ENCODE measurements at regions not wholly inside any gene's neighbourhood (a gene's known extent, or its start where the extent isn't known, plus 50 kb on each side); places are given as distances from the start of the nearest gene placed in this dataset.

GRCh38 chr12:124442772-124443445 is 124.5 kb downstream of the NCOR2 start:
- DNase-seq = no peak

GRCh38 chr12:124442281-124442680 is 125.1 kb downstream of the NCOR2 start:
- no peak for DNase-seq

DNA sequence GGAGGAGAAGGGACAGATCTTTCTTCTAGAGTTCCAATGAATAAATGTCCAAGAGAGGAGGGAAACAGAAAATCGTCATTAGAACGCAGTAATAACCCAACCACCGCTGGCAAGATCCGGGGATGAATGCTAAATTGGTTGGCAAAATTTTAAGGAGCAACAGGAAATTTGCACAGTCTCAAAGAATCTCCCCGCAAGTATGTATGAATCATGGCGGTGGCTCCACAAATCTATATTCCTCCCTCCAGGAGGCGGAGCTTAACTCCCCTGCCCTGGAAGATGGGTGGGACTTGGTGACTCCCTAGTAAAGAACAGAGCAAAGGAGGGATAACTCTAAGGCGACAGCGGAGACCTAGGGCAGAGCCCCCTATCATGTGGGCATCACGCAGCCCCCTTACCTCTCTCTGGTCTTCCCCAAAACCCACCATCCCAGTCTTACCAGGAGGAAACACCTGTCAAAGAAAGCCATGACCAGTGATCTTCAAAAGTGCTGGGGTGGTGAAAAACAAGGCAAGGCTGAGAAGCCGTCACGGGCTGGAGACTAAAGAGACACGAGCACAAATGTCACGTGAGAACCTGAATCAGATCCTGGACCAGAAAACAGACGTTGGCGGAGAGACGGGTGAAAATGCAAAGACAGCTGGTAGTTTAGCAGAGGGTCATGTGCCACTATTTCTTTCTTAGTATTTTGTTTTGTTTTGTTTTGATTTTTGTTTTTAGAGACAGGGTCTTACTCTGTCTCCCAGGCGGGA is 125.8 kb downstream of the NCOR2 start:
- DNase-seq = peak; percentile 94

GRCh38 chr12:124440841-124441381 is 126.5 kb downstream of the NCOR2 start:
- DNase-seq = no peak

GRCh38 chr12:124440031-124440626 is 127.3 kb downstream of the NCOR2 start:
- DNase-seq = no peak

DNA sequence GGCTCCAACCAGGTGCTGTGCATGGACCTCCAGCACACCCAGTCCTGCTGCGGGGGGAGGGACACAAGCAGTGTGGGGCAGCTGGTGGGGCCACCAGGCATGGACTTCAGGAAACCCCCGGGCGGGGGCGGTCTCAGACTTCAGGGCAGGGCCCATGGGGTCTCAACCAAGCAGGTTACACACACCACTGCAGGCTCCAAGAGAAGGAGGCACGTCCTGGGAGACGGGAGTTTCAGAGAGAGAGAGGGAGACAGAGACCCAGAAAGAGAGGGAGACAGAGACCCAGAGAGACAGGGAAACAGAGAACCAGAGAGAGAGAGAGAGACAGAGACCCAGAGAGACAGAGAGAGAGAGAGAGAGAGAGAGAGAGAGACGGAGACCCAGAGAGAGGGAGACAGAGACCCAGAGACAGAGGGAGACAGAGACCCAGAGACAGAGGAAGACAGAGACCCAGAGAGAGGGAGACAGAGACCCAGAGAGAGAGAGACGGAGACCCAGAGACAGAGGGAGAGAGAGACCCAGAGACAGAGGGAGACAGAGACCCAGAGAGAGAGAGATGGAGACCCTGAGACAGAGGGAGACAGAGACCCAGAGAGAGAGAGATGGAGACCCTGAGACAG is 128.9 kb downstream of the NCOR2 start:
- no peak for DNase-seq

- no peak for DNase-seq
Observed at GRCh38 chr12:124437617-124438436, 129.6 kb downstream of the NCOR2 start.

DNA sequence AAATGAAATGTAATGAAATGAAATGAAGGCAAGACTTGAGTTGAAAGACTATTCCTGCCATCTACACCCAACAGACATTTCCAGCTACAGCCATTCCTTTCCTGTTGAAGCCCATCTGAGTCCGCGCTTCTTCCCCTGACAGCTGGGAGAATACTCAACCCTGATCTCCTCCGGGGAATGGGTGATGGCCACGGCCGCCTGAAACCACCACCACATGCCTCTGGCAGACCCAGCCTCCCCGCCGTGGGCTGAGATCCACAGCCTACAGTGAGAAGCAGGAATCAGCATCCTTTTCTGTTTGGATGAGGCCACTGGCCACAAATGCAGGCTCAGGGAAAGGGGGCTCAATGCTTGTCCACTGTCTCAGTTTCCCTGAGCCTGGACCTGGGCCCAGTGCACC is 130.3 kb downstream of the NCOR2 start:
- DNase-seq = no peak

DNA sequence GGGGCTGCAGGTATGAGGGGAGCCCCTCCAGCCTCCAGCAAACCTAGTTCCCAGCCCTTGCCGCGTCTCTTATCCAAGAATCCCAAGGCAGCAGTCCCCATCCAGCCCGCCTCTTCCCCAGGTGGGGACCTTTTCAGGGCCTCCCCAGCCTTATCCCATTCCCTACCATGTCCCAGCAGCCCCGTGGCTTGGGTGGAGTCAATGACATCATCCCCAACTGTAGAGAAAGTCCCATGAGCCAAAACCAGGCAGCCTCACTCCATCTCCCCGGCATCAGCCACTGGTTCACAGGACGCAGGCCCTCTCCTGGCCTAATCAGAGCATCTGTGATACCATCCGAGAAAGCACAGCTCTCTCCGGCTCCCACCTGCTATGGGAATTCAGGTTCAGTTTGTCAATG is 131.0 kb downstream of the NCOR2 start:
- no peak for DNase-seq

DNA sequence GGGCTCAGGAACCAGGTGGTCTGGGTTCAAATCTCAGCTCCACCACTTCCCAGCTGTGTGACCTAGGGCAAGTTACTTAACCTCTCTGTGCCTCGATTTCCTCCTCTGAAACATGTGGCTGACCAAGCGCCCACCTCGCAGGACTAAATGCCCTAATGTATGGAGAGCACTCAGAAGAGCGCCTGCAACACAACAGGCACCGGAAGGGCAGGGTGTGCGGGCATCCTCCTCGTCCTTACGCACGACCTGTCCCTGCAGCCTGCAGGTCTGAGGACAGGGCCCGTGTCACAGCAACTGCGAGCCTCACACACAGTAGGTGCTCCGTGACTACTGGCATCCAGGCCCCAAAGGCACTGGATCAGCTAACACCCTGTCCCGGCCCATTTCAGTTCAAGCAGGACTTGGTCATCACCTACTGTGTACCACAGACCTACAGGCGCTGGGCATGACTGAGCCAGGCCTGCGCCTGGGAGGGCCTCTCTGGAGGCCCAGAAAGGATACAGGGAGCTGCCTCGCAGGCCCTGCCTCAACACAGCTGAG is 131.5 kb downstream of the NCOR2 start:
- no peak for DNase-seq

- no peak for DNase-seq
Observed at GRCh38 chr12:124434951-124435805, 132.2 kb downstream of the NCOR2 start.

DNA sequence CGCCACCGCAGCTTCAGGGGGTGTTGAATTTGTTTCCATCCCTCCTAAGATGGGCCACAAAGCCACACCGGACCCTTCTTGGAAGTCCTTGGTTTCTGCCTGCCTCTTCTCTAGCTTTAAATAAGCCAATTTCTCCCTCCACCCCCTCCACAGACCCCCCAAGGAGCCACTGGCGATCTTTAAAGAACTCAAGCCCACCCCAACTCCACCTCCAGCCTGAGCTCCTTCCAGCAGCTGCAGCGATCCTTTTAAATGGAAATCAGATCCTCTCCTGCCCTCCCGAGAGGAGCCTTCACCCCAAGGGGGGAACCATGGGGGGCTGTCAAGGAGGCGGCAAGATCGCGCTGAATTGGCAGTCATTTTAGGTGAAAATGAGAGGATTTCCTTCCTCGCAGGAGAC is 133.1 kb downstream of the NCOR2 start:
- no peak for DNase-seq

- DNase-seq = no peak
Observed at GRCh38 chr12:124433879-124434278, 133.5 kb downstream of the NCOR2 start.

DNA sequence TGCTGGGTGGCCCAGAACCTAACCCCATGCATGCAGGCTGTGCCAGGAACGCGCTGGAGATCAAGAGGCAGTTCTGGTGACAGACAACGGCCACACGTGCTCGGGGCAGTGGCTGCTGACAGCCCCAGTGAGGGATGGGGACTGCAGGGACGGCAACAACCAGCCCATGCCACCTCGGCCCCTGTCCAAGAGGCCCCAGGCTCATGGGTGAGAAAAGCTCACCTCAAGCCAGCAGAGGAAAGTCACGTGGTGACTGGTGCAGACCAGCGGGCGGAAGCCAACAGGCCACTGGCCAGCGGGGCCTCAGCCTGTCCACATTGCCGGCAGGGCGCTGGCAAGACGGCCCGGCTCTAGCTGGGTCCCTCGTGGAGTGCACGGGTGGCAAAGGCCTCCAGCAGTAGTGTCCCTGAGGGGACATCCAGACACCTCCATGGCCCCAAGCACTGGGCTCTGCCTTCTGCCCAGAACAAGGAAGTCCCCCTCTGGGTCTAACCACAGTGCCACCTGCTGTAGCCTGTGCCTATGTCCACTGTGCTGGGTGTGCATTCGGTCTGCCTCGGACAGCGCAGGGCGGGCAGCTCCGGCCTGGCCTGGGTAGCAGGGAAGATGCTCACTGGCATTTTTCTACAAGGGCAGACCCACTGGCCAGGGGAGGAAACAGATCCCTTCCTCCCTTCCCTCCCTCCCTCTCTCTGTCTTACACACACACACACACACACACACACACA is 134.1 kb downstream of the NCOR2 start:
- no peak for DNase-seq

GRCh38 chr12:124432376-124432775 is 135.0 kb downstream of the NCOR2 start:
- DNase-seq = peak; percentile 27

- DNase-seq = no peak
Observed at GRCh38 chr12:124431971-124432370, 135.4 kb downstream of the NCOR2 start.

DNA sequence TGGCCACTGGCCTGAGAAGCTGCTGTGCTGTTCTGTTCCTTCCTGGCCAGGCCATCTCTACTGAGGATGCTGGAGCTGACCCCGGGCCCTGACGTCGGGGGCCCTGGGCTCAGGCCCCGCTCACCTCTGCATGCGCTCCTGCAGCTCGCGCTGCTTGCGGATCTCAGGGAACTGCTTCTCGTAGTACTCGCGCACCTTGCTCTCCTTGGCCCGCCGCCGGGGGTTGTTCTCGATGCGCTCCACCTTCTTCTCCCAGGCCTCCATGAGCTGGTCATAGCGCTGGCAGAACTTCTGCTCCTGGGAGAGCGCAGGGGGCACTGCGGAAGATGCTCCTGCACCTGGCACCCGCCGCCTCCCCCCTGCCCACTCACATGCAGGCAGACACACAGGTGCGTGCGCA is 135.6 kb downstream of the RFLNA start:
- no peak for DNase-seq

GRCh38 chr12:124429535-124429934 is 134.6 kb downstream of the RFLNA start:
- no peak for DNase-seq

DNA sequence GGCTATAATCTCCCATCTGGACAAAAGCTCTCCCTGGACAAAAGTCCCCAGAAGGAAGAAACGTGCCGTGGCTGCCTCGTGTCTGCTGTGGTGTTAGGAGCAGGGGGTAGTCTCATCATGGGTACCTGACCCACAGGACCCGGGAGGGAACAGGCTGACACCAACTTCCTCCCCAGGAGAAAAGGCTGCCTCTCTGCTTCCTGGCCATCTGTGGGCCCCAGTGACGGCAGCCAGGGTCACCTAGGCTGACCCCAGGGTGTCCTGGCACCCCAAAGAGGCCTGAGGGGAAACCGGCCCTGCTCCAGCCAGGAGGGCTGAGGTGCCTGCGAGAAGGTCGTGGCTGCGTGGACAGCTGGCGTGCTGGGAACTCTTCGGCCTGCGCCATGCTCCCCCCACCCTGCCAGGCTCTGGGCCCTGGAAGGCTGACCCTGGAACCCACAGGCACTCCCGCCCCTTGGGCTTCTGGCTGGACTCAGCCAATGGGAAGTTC is 133.9 kb downstream of the RFLNA start:
- no peak for DNase-seq

Data from fibroblast of skin of abdomen (primary cell).